ENCODE measurements at regions not wholly inside any gene's neighbourhood (a gene's known extent, or its start where the extent isn't known, plus 50 kb on each side); places are given as distances from the start of the nearest gene placed in this dataset.

DNA sequence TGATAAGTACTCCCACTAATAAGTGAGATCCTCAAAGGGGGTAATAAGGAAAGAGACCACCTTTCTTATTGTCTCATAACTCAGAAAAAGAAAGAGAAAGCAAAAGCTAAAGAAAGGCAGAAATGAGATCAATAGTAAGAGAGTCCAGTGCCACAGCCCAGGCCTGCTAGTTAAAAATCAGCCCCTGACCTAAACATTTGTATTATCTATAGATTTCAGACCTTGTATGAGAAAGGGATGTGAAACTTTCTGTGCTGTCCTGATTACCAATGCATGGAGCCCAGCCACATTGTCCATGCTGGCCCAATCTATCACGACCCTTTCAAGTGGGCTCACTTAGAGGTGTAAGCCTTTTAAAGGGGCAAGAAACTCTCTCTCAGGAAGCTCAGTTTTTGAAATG, 684.8 kb upstream of the TSPY4 start:
- H3K27ac ChIP-seq = no peak overlapping the region
- TF ChIP-seq, protein P1, sequence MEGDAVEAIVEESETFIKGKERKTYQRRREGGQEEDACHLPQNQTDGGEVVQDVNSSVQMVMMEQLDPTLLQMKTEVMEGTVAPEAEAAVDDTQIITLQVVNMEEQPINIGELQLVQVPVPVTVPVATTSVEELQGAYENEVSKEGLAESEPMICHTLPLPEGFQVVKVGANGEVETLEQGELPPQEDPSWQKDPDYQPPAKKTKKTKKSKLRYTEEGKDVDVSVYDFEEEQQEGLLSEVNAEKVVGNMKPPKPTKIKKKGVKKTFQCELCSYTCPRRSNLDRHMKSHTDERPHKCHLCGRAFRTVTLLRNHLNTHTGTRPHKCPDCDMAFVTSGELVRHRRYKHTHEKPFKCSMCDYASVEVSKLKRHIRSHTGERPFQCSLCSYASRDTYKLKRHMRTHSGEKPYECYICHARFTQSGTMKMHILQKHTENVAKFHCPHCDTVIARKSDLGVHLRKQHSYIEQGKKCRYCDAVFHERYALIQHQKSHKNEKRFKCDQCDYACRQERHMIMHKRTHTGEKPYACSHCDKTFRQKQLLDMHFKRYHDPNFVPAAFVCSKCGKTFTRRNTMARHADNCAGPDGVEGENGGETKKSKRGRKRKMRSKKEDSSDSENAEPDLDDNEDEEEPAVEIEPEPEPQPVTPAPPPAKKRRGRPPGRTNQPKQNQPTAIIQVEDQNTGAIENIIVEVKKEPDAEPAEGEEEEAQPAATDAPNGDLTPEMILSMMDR (conservative IDR thresholded peaks at IDR 0.05) = no peak

DNA sequence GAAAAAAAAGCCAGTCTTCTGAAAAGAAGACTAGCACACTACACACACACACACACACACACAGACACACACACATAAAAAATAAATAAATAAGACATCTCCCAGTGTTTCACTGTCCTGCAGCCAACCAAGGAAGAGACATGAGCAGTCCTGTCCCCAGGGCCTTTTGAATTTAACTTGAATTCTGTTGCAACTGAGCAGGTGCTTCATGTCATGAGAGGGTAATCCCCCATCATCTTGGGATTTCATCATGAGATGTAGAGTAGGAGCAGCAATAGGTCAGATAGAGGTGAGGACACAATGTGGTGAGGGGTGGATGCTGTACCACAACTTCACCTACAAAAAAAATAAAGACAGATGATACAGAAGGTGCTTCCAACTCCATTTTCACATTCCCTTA, 682.2 kb upstream of the TSPY4 start:
- no peak overlapping the region for H3K27ac ChIP-seq
- TF ChIP-seq, protein P1 (conservative IDR thresholded peaks at IDR 0.05) = no peak

DNA sequence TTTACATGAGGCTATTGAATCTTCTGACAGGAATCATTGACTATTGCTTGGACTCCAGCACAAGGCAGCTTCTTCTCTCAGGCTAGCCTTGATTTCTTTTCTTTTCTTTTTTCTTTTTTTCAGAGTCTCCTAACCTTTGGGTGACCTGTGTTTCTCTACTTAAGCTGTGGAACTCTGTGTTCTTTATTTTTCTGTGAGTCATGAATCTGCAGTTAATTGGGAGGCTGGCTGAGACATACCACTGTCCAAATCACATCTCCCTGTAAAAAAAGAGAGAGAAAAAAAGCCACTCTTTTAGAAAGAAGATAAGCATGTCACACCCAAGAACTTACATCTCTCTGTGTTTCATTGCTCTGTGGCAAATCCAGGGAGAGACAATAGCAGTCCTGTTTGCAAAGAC, 681.2 kb upstream of the TSPY4 start:
- TF ChIP-seq, protein P1 (conservative IDR thresholded peaks at IDR 0.05) = no peak
- no peak overlapping the region for H3K27ac ChIP-seq

DNA sequence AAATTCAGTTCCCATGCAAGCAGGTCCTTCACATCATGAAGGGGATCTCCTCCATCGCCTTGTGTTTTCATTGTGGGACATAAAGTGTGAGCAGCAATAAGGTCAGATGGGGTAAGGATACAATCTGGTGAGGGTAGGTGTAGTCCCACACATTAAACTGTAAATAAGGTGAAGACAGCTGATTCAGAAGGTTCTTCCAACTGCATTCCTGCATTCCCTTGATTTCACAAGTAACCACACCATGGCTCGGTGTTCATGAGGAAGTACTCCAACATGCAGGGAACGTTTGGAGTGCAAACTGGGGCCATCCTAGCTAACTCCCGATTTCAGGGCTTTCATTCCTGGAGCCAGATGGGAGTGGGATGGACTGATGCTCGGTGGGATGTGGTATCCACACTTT, 680.7 kb upstream of the TSPY4 start:
- TF ChIP-seq, protein P1 (conservative IDR thresholded peaks at IDR 0.05) = no peak
- H3K27ac ChIP-seq = no peak overlapping the region

DNA sequence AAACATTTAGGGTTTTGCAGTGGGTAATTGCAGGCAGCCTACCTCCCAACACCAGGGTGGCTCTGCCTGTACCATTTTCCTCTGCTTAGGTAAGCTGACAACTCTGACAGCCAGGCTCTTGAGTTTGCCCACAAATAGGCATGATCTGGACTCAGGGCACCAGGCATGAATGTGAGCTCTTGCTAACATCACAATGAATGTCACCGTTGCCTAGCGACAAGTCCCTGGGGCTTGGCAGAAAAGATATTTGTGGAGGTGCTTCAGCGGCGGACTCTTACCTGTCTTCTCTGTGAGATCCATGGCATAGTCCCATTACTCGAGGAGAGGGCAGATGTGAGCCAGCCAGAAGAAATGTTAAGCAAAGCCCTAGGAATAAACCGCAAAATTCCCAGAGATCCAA, 677.5 kb upstream of the TSPY4 start:
- H3K27ac ChIP-seq = no peak overlapping the region
- TF ChIP-seq, protein P1 (conservative IDR thresholded peaks at IDR 0.05) = no peak

DNA sequence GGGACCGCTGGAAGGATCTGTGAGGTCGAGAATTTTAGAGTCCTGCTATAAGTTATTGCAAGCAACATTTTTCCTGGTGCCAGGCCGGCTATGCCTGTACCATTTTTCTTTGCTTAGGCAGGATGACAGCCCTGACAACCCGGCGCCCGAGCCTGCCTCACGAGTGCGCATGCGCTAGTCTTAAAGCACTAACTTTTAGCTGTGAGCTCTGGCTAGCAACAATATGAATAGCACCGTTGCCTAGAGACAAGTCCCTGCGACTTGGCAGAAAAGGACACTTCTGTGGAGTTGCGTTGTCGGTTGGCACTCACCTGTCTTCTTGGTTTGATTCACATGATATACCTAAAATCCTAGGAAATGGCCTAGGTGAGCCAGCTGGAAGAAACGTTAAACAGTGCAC, 663.4 kb upstream of the TSPY4 start:
- H3K27ac ChIP-seq = peak overlapping the region; percentile 51
- TF ChIP-seq, protein P1 (conservative IDR thresholded peaks at IDR 0.05) = no peak

DNA sequence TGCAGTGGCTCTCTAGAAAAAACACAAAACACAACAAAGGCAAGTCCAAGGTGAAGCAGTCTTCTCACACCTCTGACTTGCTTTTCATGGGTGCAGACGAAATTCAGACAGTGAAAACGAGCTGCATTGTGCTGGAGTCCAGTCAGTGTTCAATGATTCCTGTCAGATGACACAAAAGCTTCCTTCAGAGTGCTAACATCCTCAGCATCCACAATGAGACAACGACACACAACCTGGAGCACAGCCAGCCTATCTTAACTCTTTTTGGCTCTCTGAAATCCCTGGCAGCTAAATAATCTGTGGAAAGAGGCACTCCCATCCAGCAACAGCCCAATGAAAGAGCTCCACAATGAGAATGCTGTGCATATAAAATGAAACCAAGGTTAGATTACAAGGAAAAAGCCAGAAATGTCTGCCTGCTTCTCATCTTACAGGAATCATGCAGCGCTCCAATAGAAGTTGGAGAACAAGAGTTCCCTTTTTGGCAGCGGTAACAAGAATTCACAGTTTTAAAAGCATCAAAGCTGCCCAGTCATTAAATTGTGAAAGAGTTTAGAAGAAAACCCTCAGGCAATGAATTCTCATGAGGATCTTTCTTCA, 659.8 kb upstream of the TSPY4 start:
- TF ChIP-seq, protein P1 (conservative IDR thresholded peaks at IDR 0.05) = no peak
- H3K27ac ChIP-seq = no peak overlapping the region

Measured in VCaP (cell line).